ENCODE measurements at regions not wholly inside any gene's neighbourhood (a gene's known extent, or its start where the extent isn't known, plus 50 kb on each side); places are given as distances from the start of the nearest gene placed in this dataset.

- H3K4me2 ChIP-seq (ENCODE audit: insufficient read depth, low read length) = no peak overlapping the region
- dilution Hi-C loops (cut with MboI; ENCODE audit: extremely low pct_ligation_motif_present, low sequenced_read_pairs) (no loop called here), intact Hi-C loops (cut with micrococcal nuclease) (no loop called here)
- no peaks in the 10 kb centered on the region for H3K9me3 ChIP-seq (replicated peaks; ENCODE audit: control insufficient read depth, insufficient read depth, low read length)
- no peak overlapping the region for H3K27ac ChIP-seq (ENCODE audit: insufficient read depth, low read depth, low read length)
- no peak overlapping the region for H3K4me3 ChIP-seq (replicated peaks in 1 of 3; ENCODE audit: insufficient read depth in 1 of 3, low read depth in 1 of 3, low read length in 3 of 3)
- no peak overlapping the region for H3K9ac ChIP-seq (replicated peaks; ENCODE audit: extremely low read depth, insufficient read depth, low read length)
- TF ChIP-seq CTCF (IDR thresholded peaks at IDR 0.05; ENCODE audit: extremely low read depth in 1 of 2, insufficient read depth in 1 of 2, low read depth in 1 of 2, low read length in 2 of 2) (no peak), POLR2A (IDR thresholded peaks at IDR 0.05; ENCODE audit: low read depth, low read length) (no peak), JUN (IDR thresholded peaks at IDR 0.05; ENCODE audit: borderline replicate concordance, insufficient read depth, insufficient read length, low read depth) (no peak), MYC (IDR thresholded peaks at IDR 0.05; ENCODE audit: low read depth, low read length) (no peak), POLR2AphosphoS5 (IDR thresholded peaks at IDR 0.05; ENCODE audit: insufficient read depth, low read depth, low read length) (no peak), GATA2 (IDR thresholded peaks at IDR 0.05; ENCODE audit: insufficient read depth, insufficient read length, low read depth, low read length) (no peak), MAX (IDR thresholded peaks at IDR 0.05; ENCODE audit: insufficient read depth, insufficient read length) (no peak), EZH2 (IDR thresholded peaks at IDR 0.05; ENCODE audit: borderline replicate concordance, low read depth, low read length, severe bottlenecking) (no peak), FOS (IDR thresholded peaks at IDR 0.05; ENCODE audit: borderline replicate concordance, insufficient read depth, low read length) (no peak)
- DNase-seq (ENCODE audit: low read depth, low spot score) (no peak), FAIRE-seq (no peak)
- ChIA-PET POLR2A (no interaction called here), CTCF (no interaction called here)
- H4K20me1 ChIP-seq (replicated peaks; ENCODE audit: control insufficient read depth, extremely low read depth, insufficient read depth, low read length) = no peaks in the 10 kb centered on the region
- H3K79me2 ChIP-seq (ENCODE audit: control insufficient read depth, insufficient read depth, low read length) = no peaks in the 10 kb centered on the region
- H3K4me1 ChIP-seq (ENCODE audit: control insufficient read depth, extremely low read depth, insufficient read depth, low read length) = no peaks in the 10 kb centered on the region
- no TSS peak for BruUV-seq (replicated peaks)
- no peaks in the 10 kb centered on the region for H3K36me3 ChIP-seq (ENCODE audit: control insufficient read depth in 2 of 2, extremely low read depth in 1 of 2, insufficient read depth in 2 of 2, low read length in 2 of 2)
- no peaks in the 10 kb centered on the region for H3K9me1 ChIP-seq (replicated peaks; ENCODE audit: control insufficient read depth, extremely low read depth, insufficient read depth, low read length)
- H3K27me3 ChIP-seq (ENCODE audit: control insufficient read depth in 2 of 2, insufficient read depth in 2 of 2, low read length in 2 of 2) = no peaks in the 10 kb centered on the region
- H2AFZ ChIP-seq (ENCODE audit: low read depth, low read length) = no peak overlapping the region
Measured at GRCh38 chr4:117154251-117154650, 68.9 kb upstream of the TRAM1L1 start.
